Skeletal muscle tissue (tissue), 3 donors: ENCODE measurements at regions not wholly inside any gene's neighbourhood (a gene's known extent, or its start where the extent isn't known, plus 50 kb on each side); places are given as distances from the start of the nearest gene placed in this dataset.
"Not testable (repeated sequence)": the region's sequence is repeated elsewhere in the genome, so short reads cannot be mapped to it uniquely, and the experiment has no call there.

Source experiments
- H3K27ac ChIP-seq: one replicate; pipeline ENCODE4 v1.7.0; 2013; ENCODE audit warnings: mild to moderate bottlenecking, low read depth, low read length, inconsistent platforms
- H3K27me3 ChIP-seq, 3 donors: one replicate each; pipeline ENCODE4 v1.7.0; 2013; ENCODE audit warnings: low read length in 3 of 3; ENCODE audit not compliant: control insufficient read depth in 3 of 3, insufficient read depth in 3 of 3
- H3K36me3 ChIP-seq, 3 donors: one replicate each; pipeline ENCODE4 v1.7.0; 2013; ENCODE audit warnings: low read length in 3 of 3; ENCODE audit not compliant: control insufficient read depth in 3 of 3, insufficient read depth in 3 of 3
- H3K4me1 ChIP-seq, 3 donors: one replicate each; pipeline ENCODE4 v1.7.0; 2013; ENCODE audit warnings: low read length in 3 of 3, mild to moderate bottlenecking in 3 of 3; ENCODE audit not compliant: control insufficient read depth in 3 of 3, insufficient read depth in 3 of 3
- H3K4me3 ChIP-seq, 3 donors: one replicate each; pipeline ENCODE4 v1.7.0; 2013; ENCODE audit warnings: low read length in 3 of 3
- H3K9ac ChIP-seq, 3 donors: one replicate each; pipeline ENCODE4 v1.7.0; 2013; ENCODE audit warnings: low read length in 3 of 3, mild to moderate bottlenecking in 3 of 3, moderate library complexity in 2 of 3, low read depth in 1 of 3
- H3K9me3 ChIP-seq, 3 donors: one replicate each; pipeline ENCODE4 v1.7.0; 2013; ENCODE audit warnings: low read length in 3 of 3; ENCODE audit not compliant: control insufficient read depth in 3 of 3
- donor health status: Osteomylitis.

DNA sequence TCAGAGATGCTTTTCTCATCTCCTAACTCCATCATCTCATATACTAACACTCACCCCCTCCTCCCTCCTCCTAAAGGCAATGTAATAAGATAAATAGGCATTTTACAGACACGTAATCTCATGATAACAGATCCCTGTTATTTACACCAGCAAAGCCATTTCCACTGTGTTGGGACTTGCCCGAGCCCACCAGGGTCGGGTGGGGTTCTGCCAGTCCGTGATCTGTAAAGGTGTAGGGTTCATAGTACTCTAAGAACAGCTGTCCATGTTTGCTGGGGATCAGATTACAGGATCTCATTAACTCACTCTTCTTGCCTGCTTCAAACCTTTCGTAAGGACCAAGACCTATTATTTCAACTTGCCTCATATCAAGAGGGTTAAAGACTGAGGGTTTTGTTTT lies 172.4 kb downstream of the FZD1 start:
- Histone ChIP-seq H3K27ac (no peak overlapping the region), H3K36me3 (no peaks in the 10 kb centered on the region), H3K9ac (no peak overlapping the region), H3K4me3 (no peak overlapping the region), H3K9me3 (peaks cover 0 to 6% (median 0%) of the 10 kb centered on the region in 3 donors), H3K27me3 (no peaks in the 10 kb centered on the region), H3K4me1 (no peaks in the 10 kb centered on the region)

DNA sequence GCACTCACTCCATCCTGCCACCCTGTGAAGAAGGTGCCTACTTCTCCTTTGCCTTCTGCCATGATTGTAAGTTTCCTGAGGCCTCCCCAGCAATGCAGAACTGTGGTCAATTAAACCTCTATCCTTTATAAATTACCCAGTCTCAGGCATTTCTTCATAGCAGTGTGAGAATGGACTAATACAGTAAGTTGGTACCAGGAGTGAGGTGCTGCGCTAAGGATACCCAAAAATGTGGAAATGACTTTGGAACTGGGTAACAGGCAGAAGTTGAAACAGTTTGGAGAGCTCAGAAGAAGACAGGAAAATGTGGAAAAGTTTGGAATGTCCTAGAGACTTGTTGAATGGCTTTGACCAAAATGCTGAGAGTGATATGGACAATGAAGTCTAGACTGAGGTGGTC lies 176.0 kb downstream of the FZD1 start:
- not testable (repeated sequence) for H3K4me3 ChIP-seq, H3K36me3 ChIP-seq, H3K27ac ChIP-seq, H3K27me3 ChIP-seq, H3K9me3 ChIP-seq, H3K4me1 ChIP-seq, H3K9ac ChIP-seq

DNA sequence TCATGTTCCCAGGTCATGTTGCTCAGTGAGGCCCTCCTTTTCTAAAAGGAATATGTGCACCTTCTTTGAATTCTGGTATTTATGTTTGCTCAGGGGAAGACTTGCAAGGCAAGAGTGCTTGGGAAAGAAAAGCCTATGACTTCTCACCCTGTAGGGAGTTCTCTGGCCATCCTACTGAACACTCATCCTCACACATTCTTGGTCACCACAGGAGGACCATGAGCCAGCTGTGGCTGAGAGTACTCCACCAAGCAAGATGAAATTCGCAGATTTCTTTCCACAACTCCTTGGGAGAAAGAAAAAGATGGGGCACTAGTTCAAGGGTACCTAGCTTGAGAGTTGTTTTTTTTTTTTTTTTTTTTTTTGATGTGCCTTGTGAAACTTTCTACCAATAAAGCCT lies 179.6 kb downstream of the FZD1 start:
- Histone ChIP-seq H3K4me3 (no peak overlapping the region), H3K4me1 (no peaks in the 10 kb centered on the region), H3K9me3 (no peaks in the 10 kb centered on the region), H3K27ac (no peak overlapping the region), H3K36me3 (no peaks in the 10 kb centered on the region), H3K27me3 (no peaks in the 10 kb centered on the region), H3K9ac (no peak overlapping the region)

DNA sequence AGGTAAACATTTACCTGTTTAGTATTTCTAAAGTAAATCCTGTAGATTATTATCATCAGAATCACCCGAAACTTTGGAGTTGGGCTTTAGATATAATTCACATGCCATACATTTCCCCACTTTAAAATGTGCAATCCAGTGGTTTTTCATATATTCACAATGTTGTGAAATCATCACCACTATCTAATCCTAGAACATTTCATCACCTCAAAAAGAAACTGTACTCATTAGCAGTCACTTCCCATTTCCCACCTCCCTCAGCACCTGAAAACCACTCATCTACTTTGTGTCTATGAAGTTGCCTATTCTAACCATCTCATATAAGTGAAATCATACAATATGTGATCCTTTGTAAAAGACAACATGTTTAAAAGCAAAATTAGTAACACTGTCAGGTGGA lies 182.6 kb downstream of the FZD1 start:
- Histone ChIP-seq H3K36me3 (no peaks in the 10 kb centered on the region), H3K9me3 (no peaks in the 10 kb centered on the region), H3K27ac (no peak overlapping the region), H3K27me3 (no peaks in the 10 kb centered on the region), H3K4me1 (no peaks in the 10 kb centered on the region), H3K4me3 (no peak overlapping the region), H3K9ac (no peak overlapping the region)

DNA sequence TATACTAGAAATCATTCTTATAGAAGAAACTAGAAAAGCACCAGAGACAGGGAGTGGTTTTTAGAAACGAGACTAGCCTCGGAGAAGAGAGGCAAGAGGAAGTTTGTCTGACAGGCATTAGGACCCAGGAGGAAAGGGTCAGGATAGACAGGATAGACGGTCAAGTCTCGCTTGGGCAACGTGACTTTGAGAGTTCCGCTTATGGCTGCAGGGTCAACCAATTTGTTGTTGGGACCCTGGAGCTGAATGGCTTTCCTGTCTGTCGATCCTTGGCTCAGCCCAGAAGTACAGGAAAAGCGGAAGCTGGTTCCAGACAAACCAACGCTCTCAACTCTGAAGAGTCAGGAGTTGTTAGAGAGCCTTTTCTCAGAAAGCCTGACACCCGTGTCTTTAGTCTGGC lies 191.2 kb downstream of the FZD1 start:
- Histone ChIP-seq H3K36me3 (no peaks in the 10 kb centered on the region), H3K9ac (no peak overlapping the region), H3K9me3 (no peaks in the 10 kb centered on the region), H3K4me1 (no peaks in the 10 kb centered on the region), H3K27ac (no peak overlapping the region), H3K27me3 (no peaks in the 10 kb centered on the region), H3K4me3 (no peak overlapping the region)

DNA sequence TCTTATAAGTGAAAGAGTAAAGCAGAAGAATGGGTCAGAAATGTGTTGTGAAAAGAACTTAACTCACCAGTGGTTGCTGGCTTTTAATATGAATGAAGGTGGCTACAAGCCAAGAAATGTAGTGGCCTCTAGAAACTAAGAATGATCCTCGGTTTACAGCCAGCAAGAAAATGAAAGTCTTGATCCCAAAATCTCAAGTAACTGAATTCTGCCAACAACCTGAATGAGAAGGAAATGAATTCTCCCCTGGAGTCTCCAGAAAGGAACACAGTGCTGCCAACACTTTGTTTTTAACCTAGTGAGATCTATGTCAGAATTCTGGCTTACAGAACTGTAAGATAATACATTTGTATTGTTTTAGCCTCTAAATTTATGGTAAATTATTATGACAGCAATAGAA lies 193.0 kb downstream of the FZD1 start:
- Histone ChIP-seq H3K27ac (no peak overlapping the region), H3K4me1 (no peaks in the 10 kb centered on the region), H3K9me3 (no peaks in the 10 kb centered on the region), H3K4me3 (no peak overlapping the region), H3K9ac (no peak overlapping the region), H3K27me3 (no peaks in the 10 kb centered on the region), H3K36me3 (no peaks in the 10 kb centered on the region)

DNA sequence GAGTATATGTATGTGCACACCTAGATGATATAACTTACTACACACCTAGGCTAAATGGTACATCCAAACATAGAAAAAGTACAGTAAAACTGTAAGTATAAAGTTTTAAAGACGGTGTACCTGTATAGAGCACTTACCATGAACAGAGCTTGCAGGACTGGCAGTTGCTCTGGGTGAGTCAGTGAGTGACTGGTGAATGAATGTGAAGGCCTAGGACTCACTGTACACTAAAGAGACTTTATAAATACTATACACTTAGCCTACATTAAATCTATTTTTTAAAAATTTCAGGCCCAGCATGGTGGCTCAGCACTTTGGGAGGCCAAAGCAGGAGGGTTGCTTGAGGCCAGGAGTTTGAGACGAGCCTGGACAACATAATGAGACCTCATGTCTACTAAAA lies 195.3 kb downstream of the FZD1 start:
- no peak overlapping the region for H3K27ac ChIP-seq
- no peaks in the 10 kb centered on the region for H3K27me3 ChIP-seq
- no peak overlapping the region for H3K4me3 ChIP-seq
- no peak overlapping the region for H3K9ac ChIP-seq
- H3K9me3 ChIP-seq, result no peaks in the 10 kb centered on the region
- no peaks in the 10 kb centered on the region for H3K4me1 ChIP-seq
- H3K36me3 ChIP-seq, result no peaks in the 10 kb centered on the region

DNA sequence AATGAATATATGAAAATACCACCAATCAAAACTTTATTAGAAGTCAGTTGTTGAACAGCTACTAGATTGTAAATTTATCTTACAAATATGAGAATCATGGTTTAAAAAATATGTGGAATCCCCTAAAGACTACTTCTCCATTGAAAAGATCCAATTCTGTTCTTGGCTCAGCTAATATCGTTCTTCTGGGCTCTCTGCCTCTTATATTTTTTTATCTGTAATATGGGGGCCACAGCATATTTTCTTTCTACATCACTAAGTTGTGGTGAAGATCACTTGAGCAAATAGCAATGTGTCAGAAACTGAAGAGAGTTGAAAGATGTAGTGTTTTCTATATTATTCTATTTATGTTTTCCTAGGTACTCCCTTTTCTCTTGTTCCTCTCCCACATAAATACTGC lies 198.1 kb downstream of the FZD1 start:
- Histone ChIP-seq H3K4me3 (no peak overlapping the region), H3K4me1 (no peaks in the 10 kb centered on the region), H3K27me3 (no peaks in the 10 kb centered on the region), H3K9ac (no peak overlapping the region), H3K36me3 (no peaks in the 10 kb centered on the region), H3K9me3 (no peaks in the 10 kb centered on the region), H3K27ac (no peak overlapping the region)

DNA sequence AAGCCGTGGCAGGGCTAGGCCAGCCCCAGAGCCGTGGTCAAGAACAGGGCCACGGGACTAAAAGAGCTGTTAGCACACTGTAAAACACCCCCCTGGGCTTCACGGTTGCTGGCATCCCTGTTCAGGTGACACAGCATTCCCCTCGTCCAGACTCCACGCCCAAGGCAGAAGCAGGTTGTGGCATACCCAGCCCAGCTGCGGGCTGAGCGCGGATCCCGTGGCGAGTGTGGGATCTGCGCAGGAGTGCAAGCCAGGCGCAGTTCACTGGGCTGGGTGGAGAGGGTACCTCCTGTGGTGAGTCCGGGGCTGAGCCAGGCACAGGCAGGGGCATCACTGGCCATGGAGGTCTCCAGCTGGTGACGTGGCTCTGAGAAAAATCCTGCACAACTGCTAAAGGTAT lies 199.1 kb downstream of the FZD1 start:
- Histone ChIP-seq H3K27me3 (no peaks in the 10 kb centered on the region), H3K36me3 (no peaks in the 10 kb centered on the region), H3K4me3 (no peak overlapping the region), H3K4me1 (no peaks in the 10 kb centered on the region), H3K9ac (no peak overlapping the region), H3K27ac (no peak overlapping the region), H3K9me3 (no peaks in the 10 kb centered on the region)

DNA sequence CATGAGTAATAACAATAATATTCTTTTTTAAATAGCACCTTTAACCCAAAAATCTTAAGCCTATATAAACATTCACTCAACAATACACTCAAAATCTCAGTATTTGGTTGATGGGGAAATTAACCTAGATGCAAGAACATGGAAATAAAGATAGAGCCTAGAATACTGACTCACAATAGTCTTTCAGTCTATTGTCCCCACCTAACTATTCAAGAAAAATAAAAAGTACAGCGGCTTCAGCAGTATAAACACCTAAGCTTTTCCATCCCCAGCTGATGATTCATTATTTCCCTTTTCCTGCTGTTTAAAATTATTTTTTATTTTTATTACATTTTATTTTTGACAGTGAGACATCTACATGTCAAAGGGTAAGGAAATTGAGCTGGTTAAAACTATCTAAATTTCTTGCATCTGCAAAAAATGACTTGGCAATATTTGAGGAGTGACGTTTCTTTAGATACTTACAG lies 201.4 kb downstream of the FZD1 start:
- Histone ChIP-seq H3K36me3 (no peaks in the 10 kb centered on the region), H3K4me1 (no peaks in the 10 kb centered on the region), H3K4me3 (no peak overlapping the region), H3K9me3 (no peaks in the 10 kb centered on the region), H3K27me3 (no peaks in the 10 kb centered on the region), H3K9ac (no peak overlapping the region), H3K27ac (no peak overlapping the region)

DNA sequence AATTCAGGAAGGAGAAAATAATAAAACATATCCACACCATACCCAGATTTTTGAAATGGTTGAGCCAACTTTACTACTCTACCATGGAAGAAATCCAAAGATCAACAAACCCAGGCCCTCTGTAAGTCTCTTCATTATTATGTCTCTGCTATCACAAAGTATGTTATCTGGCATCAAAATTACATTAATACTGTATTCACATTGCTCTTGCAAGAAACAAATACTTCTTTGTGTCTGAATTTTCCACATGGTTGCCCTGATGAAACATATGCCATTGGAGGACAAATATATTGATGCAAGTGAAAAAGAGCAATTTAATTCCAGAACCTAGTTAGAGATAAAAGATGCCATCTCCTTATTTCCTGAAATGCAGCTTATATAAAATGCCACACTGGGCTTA lies 204.0 kb downstream of the FZD1 start:
- peaks cover 0 to 2% (median 0%) of the 10 kb centered on the region in 3 donors for H3K9me3 ChIP-seq
- no peak overlapping the region for H3K9ac ChIP-seq
- H3K27me3 ChIP-seq, result no peaks in the 10 kb centered on the region
- no peaks in the 10 kb centered on the region for H3K4me1 ChIP-seq
- no peak overlapping the region for H3K27ac ChIP-seq
- H3K36me3 ChIP-seq, result no peaks in the 10 kb centered on the region
- H3K4me3 ChIP-seq, result no peak overlapping the region
